ENCODE measurements at regions not wholly inside any gene's neighbourhood (a gene's known extent, or its start where the extent isn't known, plus 50 kb on each side); places are given as distances from the start of the nearest gene placed in this dataset.

DNA sequence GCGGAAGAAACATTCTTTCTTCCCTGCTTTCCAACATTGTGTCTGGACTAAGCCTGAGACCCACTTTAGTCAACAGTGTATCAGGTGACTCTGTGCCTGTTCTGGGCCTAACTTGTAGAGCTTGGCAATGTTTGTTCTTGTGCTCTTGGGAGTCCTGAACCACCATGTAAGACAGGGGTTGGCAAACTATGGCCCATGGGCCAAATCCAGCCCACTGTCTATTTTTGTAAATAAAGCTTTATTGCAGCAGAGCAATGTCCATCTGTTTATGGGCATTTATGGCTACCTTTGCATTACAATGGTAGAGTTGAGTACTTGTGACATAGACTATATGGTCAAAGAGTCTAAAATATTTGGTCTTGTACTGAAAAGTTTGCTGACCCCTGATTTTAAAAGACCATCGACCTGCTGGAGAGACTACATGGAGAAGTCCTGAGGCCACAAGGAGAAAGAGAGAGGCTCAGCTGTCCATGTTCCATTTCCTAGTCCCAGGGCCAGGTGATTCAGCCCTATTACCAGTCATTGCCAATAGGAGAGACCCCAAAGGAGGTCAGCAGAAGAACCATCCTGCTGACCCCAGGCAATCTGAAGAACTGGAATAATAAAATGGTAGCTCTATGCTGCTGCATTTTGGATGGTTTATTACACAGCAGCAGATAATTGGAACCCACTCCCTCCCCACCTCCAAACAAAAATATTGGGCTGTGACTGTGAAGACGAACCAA, 211.3 kb downstream of the AUH start:
- TF ChIP-seq, protein P1, sequence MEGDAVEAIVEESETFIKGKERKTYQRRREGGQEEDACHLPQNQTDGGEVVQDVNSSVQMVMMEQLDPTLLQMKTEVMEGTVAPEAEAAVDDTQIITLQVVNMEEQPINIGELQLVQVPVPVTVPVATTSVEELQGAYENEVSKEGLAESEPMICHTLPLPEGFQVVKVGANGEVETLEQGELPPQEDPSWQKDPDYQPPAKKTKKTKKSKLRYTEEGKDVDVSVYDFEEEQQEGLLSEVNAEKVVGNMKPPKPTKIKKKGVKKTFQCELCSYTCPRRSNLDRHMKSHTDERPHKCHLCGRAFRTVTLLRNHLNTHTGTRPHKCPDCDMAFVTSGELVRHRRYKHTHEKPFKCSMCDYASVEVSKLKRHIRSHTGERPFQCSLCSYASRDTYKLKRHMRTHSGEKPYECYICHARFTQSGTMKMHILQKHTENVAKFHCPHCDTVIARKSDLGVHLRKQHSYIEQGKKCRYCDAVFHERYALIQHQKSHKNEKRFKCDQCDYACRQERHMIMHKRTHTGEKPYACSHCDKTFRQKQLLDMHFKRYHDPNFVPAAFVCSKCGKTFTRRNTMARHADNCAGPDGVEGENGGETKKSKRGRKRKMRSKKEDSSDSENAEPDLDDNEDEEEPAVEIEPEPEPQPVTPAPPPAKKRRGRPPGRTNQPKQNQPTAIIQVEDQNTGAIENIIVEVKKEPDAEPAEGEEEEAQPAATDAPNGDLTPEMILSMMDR (IDR thresholded peaks at IDR 0.05; ENCODE audit: borderline replicate concordance, extremely low read depth, low read length, poor library complexity, severe bottlenecking), result no peak
- TF ChIP-seq EZH2 (IDR thresholded peaks at IDR 0.05; ENCODE audit: borderline replicate concordance, low read depth, low read length, severe bottlenecking), result no peak

All from DND-41 (cell line).